H1 (cell line): ENCODE measurements at regions not wholly inside any gene's neighbourhood (a gene's known extent, or its start where the extent isn't known, plus 50 kb on each side); places are given as distances from the start of the nearest gene placed in this dataset.

Experiments
- CTCF ChIA-PET: fragments of 300-600 bp; sonication (Branson Sonifier 250); formaldehyde crosslinking; loops from one replicate; lab custom pipeline; 2021; ENCODE audit not compliant: partially characterized antibody; lab: Charles Lee
- POLR2A ChIA-PET: fragments of 300-600 bp; sonication (Branson Sonifier 250); formaldehyde crosslinking; loops from one replicate; lab custom pipeline; 2021; ENCODE audit warnings: inconsistent platforms; ENCODE audit not compliant: partially characterized antibody; lab: Charles Lee
- DNase-seq, 2 experiments: peaks; one replicate each; pipeline versions ENCODE4 v3.0.0 to v3.0.0-alpha.2; 2010 to 2022; ENCODE audit warnings: low spot score in 2 of 2, low read depth in 1 of 2, mixed read lengths in 1 of 2
- FAIRE-seq: peaks from 2 replicates; lab custom pipeline; 2011; peaks lifted over from hg19 to GRCh38; lab: Jason Lieb, UNC
- H2AFZ ChIP-seq: 2 replicates; pipeline ENCODE4 v1.8.1; 2012; ENCODE audit warnings: low read length, inconsistent platforms
- H2AK5ac ChIP-seq: 2 replicates; pipeline ENCODE4 v1.6.1; 2013; ENCODE audit warnings: low read depth, low read length
- H2BK120ac ChIP-seq: replicated peaks from 2 replicates; pipeline ENCODE3; 2013; ENCODE audit warnings: low read depth, low read length, inconsistent platforms
- H2BK12ac ChIP-seq: 2 replicates; pipeline ENCODE4 v1.6.1; 2013; ENCODE audit warnings: low read depth, low read length
- H2BK15ac ChIP-seq: 2 replicates; pipeline ENCODE4 v1.6.1; 2013; ENCODE audit warnings: low read length
- H2BK20ac ChIP-seq: 2 replicates; pipeline ENCODE4 v1.6.1; 2013; ENCODE audit warnings: low read length
- H2BK5ac ChIP-seq: 2 replicates; pipeline ENCODE4 v1.6.1; 2013; ENCODE audit warnings: low read depth, low read length
- H3K14ac ChIP-seq: 2 replicates; pipeline ENCODE4 v1.6.1; 2013; ENCODE audit warnings: inconsistent platforms; ENCODE audit not compliant: insufficient read length
- H3K18ac ChIP-seq: 2 replicates; pipeline ENCODE4 v1.6.1; 2013; ENCODE audit warnings: low read length; ENCODE audit errors: extremely low read depth
- H3K23ac ChIP-seq: 2 replicates; pipeline ENCODE4 v1.6.1; 2013; ENCODE audit warnings: inconsistent platforms; ENCODE audit not compliant: insufficient read length
- H3K23me2 ChIP-seq: 2 replicates; pipeline ENCODE4 v1.6.1; 2013; ENCODE audit warnings: low read depth, low read length
- H3K27ac ChIP-seq: 2 replicates; pipeline ENCODE4 v1.6.1; 2011; ENCODE audit warnings: low read depth, low read length, inconsistent platforms
- H3K27me3 ChIP-seq, 4 experiments: replicated peaks in 1 of 4; 1 replicate in 1 of 4; 2 replicates in 3 of 4; pipeline versions ENCODE4 v1.6.1 to v1.8.1; 2011 to 2013; ENCODE audit warnings: low read length in 3 of 4, mild to moderate bottlenecking in 3 of 4, inconsistent platforms in 2 of 4, mixed read lengths in 2 of 4, moderate library complexity in 1 of 4; ENCODE audit not compliant: control insufficient read depth in 3 of 4, insufficient read depth in 3 of 4; ENCODE audit errors: extremely low read depth in 1 of 4
- H3K36me3 ChIP-seq, 4 experiments: 2 replicates each; pipeline versions ENCODE4 v1.6.1 to v1.8.1; 2011 to 2013; ENCODE audit warnings: mild to moderate bottlenecking in 4 of 4, low read length in 3 of 4, moderate library complexity in 2 of 4, control low read depth in 1 of 4, inconsistent platforms in 1 of 4; ENCODE audit not compliant: insufficient read depth in 4 of 4, control insufficient read depth in 2 of 4
- H3K4ac ChIP-seq: replicated peaks from 2 replicates; pipeline ENCODE3; 2013; ENCODE audit warnings: low read length, low read depth, mixed read lengths, inconsistent platforms; ENCODE audit not compliant: insufficient read length
- H3K4me1 ChIP-seq, 4 experiments: replicated peaks in 1 of 4; 1 replicate in 1 of 4; 2 replicates in 3 of 4; pipeline versions ENCODE4 v1.6.1 to v1.8.1; 2011 to 2013; ENCODE audit warnings: low read length in 3 of 4, inconsistent platforms in 2 of 4, mixed read lengths in 1 of 4; ENCODE audit not compliant: insufficient read depth in 4 of 4, control insufficient read depth in 3 of 4
- H3K4me2 ChIP-seq, 2 experiments: 2 replicates each; pipeline versions ENCODE4 v1.6.1 to v1.8.1; 2011 to 2013; ENCODE audit warnings: low read depth in 2 of 2, low read length in 2 of 2, control low read depth in 1 of 2, inconsistent platforms in 1 of 2, mild to moderate bottlenecking in 1 of 2; ENCODE audit not compliant: insufficient read depth in 1 of 2
- H3K4me3 ChIP-seq, 4 experiments: fragments of 200-600, 300-600 bp in 1 of 4; sonication (generic), shearing (Covaris generic), sonication (Bioruptor Twin) in 1 of 4; 2 replicates each; pipeline versions ENCODE4 v1.5.1 to v1.8.1; 2011 to 2016; ENCODE audit warnings: low read length in 4 of 4, low read depth in 3 of 4, control low read depth in 2 of 4, inconsistent platforms in 2 of 4, mild to moderate bottlenecking in 2 of 4, mixed read lengths in 1 of 4, moderate library complexity in 1 of 4; ENCODE audit not compliant: insufficient read depth in 2 of 4; ENCODE audit errors: extremely low read depth in 1 of 4
- H3K56ac ChIP-seq: replicated peaks from 2 replicates; pipeline ENCODE3; 2013; ENCODE audit warnings: low read depth, mild to moderate bottlenecking, mixed read lengths, low read length, inconsistent platforms; ENCODE audit not compliant: insufficient read length
- H3K79me1 ChIP-seq: 2 replicates; pipeline ENCODE4 v1.6.1; 2013; ENCODE audit warnings: low read depth, low read length, control low read depth
- H3K79me2 ChIP-seq, 2 experiments: 2 replicates each; pipeline versions ENCODE4 v1.6.1 to v1.8.1; 2012 to 2013; ENCODE audit warnings: low read length in 2 of 2, mild to moderate bottlenecking in 2 of 2, inconsistent platforms in 1 of 2; ENCODE audit not compliant: insufficient read depth in 2 of 2, control insufficient read depth in 1 of 2
- H3K9ac ChIP-seq, 4 experiments: replicated peaks in 1 of 4; 1 replicate in 1 of 4; 2 replicates in 3 of 4; pipeline versions ENCODE4 v1.6.1 to v1.8.1; 2011 to 2013; ENCODE audit warnings: low read depth in 3 of 4, low read length in 3 of 4, control low read depth in 2 of 4, mild to moderate bottlenecking in 2 of 4, moderate library complexity in 2 of 4, inconsistent platforms in 1 of 4; ENCODE audit errors: extremely low read depth in 1 of 4
- H3K9me3 ChIP-seq, 2 experiments: 2 replicates each; pipeline versions ENCODE4 v1.6.1 to v1.8.1; 2012 to 2013; ENCODE audit warnings: mild to moderate bottlenecking in 2 of 2, moderate library complexity in 2 of 2, control low read depth in 1 of 2, inconsistent platforms in 1 of 2, low read depth in 1 of 2, low read length in 1 of 2, mixed read lengths in 1 of 2; ENCODE audit not compliant: insufficient read depth in 2 of 2
- H4K20me1 ChIP-seq, 2 experiments: replicated peaks in 1 of 2; 2 replicates each; pipeline versions ENCODE3 to v1.8.1; 2011 to 2013; ENCODE audit warnings: inconsistent platforms in 2 of 2, low read length in 2 of 2, mild to moderate bottlenecking in 1 of 2; ENCODE audit not compliant: insufficient read depth in 2 of 2, control insufficient read depth in 1 of 2
- H4K5ac ChIP-seq: 2 replicates; pipeline ENCODE4 v1.6.1; 2013; ENCODE audit warnings: low read length, low read depth, mixed read lengths, inconsistent platforms; ENCODE audit not compliant: insufficient read length
- H4K8ac ChIP-seq: 2 replicates; pipeline ENCODE4 v1.8.0; 2013; ENCODE audit warnings: mild to moderate bottlenecking, moderate library complexity, low read length, inconsistent platforms; ENCODE audit not compliant: insufficient read depth; ENCODE audit errors: extremely low read depth
- H4K91ac ChIP-seq: replicated peaks from 2 replicates; pipeline ENCODE3; 2013; ENCODE audit warnings: low read length, mixed read lengths, inconsistent platforms; ENCODE audit not compliant: insufficient read length
- CHD1 ChIP-seq: IDR thresholded peaks from 2 replicates; pipeline ENCODE4 v1.6.1; 2012; ENCODE audit warnings: low read depth, low read length, improper control_type of control experiment
- HDAC6 ChIP-seq: IDR thresholded peaks from one replicate; pipeline ENCODE4 v1.7.1; 2012; ENCODE audit warnings: low read depth, mild to moderate bottlenecking, inconsistent platforms, low read length, moderate library complexity
- NANOG ChIP-seq: IDR thresholded peaks from 2 replicates; pipeline ENCODE4 v1.6.1; 2011; ENCODE audit warnings: low read length, low read depth, mild to moderate bottlenecking, inconsistent platforms; ENCODE audit not compliant: insufficient read depth, poor library complexity, severe bottlenecking
- RFX5 ChIP-seq: IDR thresholded peaks from 2 replicates; pipeline ENCODE4 v1.6.1; 2011; ENCODE audit warnings: low read depth, low read length, improper control_type of control experiment, borderline replicate concordance
- SAP30 ChIP-seq: fragments of 300-600 bp; sonication (generic); IDR thresholded peaks from 2 replicates; pipeline ENCODE4 v1.7.1; 2012; ENCODE audit warnings: low read length, moderate library complexity, mild to moderate bottlenecking, inconsistent platforms; ENCODE audit not compliant: insufficient read depth, insufficient replicate concordance
- TAF1 ChIP-seq: IDR thresholded peaks from 2 replicates; pipeline ENCODE4 v1.6.1; 2011; ENCODE audit warnings: mild to moderate bottlenecking, low read depth, low read length
- TCF12 ChIP-seq: IDR thresholded peaks from 2 replicates; pipeline ENCODE4 v1.6.1; 2011; ENCODE audit warnings: low read depth, mild to moderate bottlenecking, low read length
- TEAD4 ChIP-seq: IDR thresholded peaks from 2 replicates; pipeline ENCODE4 v1.6.1; 2012; ENCODE audit warnings: low read depth, low read length, inconsistent platforms, mixed read lengths
- WGBS, 2 experiments: shearing (Covaris generic) in 1 of 2; methylation state at CpG; one replicate each; pipeline versions ENCODE4 v1.1.6 to v1.1.7; 2013 to 2015; ENCODE audit warnings: low lambda C conversion rate in 2 of 2, mixed read lengths in 2 of 2, inconsistent platforms in 1 of 2, low coverage in 1 of 2, missing lambda C conversion rate in 1 of 2; ENCODE audit not compliant: insufficient replicate concordance in 2 of 2, insufficient coverage in 1 of 2, insufficient read length in 1 of 2; ENCODE audit errors: extremely low coverage in 1 of 2, missing lambda C conversion rate in 1 of 2; 5-methylcytosine and 5-hydroxymethylcytosine counted together
- TF ChIP-seq, protein P1 (sequence below), 3 experiments: IDR thresholded peaks; 1 replicate in 2 of 3; 2 replicates in 1 of 3; pipeline versions ENCODE4 v1.5.1 to v1.6.1; 2011; ENCODE audit warnings: low read length in 3 of 3, mild to moderate bottlenecking in 3 of 3, inconsistent platforms in 2 of 3, low read depth in 1 of 3, moderate library complexity in 1 of 3; ENCODE audit not compliant: insufficient read depth in 1 of 3; ENCODE audit errors: control extremely low read depth in 1 of 3
- TF ChIP-seq, protein P2 (sequence below): IDR thresholded peaks from 2 replicates; pipeline ENCODE4 v1.6.1; 2012; ENCODE audit warnings: inconsistent platforms

DNA sequence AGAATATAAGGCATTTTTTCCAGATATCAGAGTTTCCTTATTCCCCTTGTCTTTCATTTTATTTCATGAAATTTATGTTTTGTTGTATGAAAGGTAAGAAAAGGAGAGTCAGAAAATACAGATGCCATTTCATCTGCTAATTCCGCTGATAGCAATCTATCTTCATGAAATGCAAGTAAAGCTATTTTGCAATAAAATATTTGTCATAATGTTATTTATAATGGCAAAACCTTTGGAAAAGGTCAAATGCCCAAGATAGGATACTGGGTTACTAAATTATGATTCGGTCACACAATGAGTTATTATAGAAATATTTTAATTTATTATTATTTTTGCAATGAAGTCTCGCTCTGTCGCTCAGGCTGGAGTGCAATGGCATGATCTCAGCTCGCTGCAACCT, 124.2 kb downstream of the SPP2 start:
- Histone ChIP-seq H3K14ac (no peak overlapping the region), H2BK20ac (no peak overlapping the region), H3K79me1 (no peaks in the 10 kb centered on the region), H3K23ac (no peak overlapping the region), H3K79me2 (no peaks in the 10 kb centered on the region), H3K56ac (no peak overlapping the region), H3K36me3 (no peaks in the 10 kb centered on the region), H2AK5ac (no peak overlapping the region), H3K18ac (no peak overlapping the region), H3K4me2 (no peak overlapping the region), H3K4me3 (no peak overlapping the region), H4K8ac (no peak overlapping the region), H2AFZ (no peak overlapping the region), H2BK15ac (no peak overlapping the region), H2BK120ac (no peak overlapping the region), H2BK5ac (no peak overlapping the region), H3K23me2 (no peaks in the 10 kb centered on the region), H3K27me3 (no peaks in the 10 kb centered on the region), H4K91ac (no peak overlapping the region), H3K4me1 (no peaks in the 10 kb centered on the region), H2BK12ac (no peak overlapping the region), H3K9me3 (no peaks in the 10 kb centered on the region), H3K9ac (no peak overlapping the region), H4K5ac (no peak overlapping the region), H3K4ac (no peak overlapping the region), H4K20me1 (no peaks in the 10 kb centered on the region), H3K27ac (no peak overlapping the region)
- ChIA-PET POLR2A (no interaction called here), CTCF (interaction anchor here (0.7 to 1.2 kb wide), 3 partner anchors 39 to 300 kb away, joined by 3 to 4 read pairs (median 4); no protein-coding TSS in a partner anchor)
- no peak for FAIRE-seq
- TF ChIP-seq TEAD4 (no peak), NANOG (no peak), TCF12 (no peak), RFX5 (no peak), SAP30 (no peak), CHD1 (no peak), HDAC6 (no peak), TAF1 (no peak)
- TF ChIP-seq, protein P1, sequence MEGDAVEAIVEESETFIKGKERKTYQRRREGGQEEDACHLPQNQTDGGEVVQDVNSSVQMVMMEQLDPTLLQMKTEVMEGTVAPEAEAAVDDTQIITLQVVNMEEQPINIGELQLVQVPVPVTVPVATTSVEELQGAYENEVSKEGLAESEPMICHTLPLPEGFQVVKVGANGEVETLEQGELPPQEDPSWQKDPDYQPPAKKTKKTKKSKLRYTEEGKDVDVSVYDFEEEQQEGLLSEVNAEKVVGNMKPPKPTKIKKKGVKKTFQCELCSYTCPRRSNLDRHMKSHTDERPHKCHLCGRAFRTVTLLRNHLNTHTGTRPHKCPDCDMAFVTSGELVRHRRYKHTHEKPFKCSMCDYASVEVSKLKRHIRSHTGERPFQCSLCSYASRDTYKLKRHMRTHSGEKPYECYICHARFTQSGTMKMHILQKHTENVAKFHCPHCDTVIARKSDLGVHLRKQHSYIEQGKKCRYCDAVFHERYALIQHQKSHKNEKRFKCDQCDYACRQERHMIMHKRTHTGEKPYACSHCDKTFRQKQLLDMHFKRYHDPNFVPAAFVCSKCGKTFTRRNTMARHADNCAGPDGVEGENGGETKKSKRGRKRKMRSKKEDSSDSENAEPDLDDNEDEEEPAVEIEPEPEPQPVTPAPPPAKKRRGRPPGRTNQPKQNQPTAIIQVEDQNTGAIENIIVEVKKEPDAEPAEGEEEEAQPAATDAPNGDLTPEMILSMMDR (IDR thresholded peaks at IDR 0.05; ENCODE audit: control extremely low read depth in 1 of 3, insufficient read depth in 1 of 3, low read depth in 1 of 3, low read length in 3 of 3), result no peak
- TF ChIP-seq, protein P2, sequence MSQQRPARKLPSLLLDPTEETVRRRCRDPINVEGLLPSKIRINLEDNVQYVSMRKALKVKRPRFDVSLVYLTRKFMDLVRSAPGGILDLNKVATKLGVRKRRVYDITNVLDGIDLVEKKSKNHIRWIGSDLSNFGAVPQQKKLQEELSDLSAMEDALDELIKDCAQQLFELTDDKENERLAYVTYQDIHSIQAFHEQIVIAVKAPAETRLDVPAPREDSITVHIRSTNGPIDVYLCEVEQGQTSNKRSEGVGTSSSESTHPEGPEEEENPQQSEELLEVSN, result no peak
- 91% methylated on average over 5 of the region's 5 CpGs; no CpG with 5 or more reads in 1 of the 2 experiments for whole genome bisulfite sequencing, 2 experiments
- no peak for DNase-seq
